ENCODE measurements at regions not wholly inside any gene's neighbourhood (a gene's known extent, or its start where the extent isn't known, plus 50 kb on each side); places are given as distances from the start of the nearest gene placed in this dataset.
"Not testable (repeated sequence)": the region's sequence is repeated elsewhere in the genome, so short reads cannot be mapped to it uniquely, and the experiment has no call there.

DNA sequence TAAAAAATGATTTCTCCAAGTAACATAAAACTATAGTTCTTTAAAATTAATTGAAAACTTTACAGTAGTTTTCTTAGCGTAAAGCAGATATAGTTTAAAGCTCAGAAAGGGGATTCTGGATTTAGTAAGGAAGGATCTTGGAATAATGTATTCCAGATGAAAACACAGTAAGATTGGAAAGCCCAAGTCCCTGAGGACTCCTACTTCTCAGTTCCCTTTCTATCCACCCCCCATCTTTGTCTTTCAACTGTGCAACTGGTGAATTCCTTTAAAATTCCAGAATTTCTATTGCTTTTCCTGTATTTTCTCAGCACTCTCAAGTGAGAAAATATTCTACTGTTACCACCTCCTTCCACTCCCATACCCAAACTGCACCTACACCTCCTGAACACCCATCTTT is 184.5 kb upstream of the FBN2 start:
- DNase-seq (ENCODE audit: low spot score) (no peak), ATAC-seq (no peak)

- DNase-seq (ENCODE audit: low spot score); ATAC-seq: not testable (repeated sequence)
These were observed 192.0 kb upstream of the FBN2 start for GRCh38 chr5:128730021-128730420.

- DNase-seq (ENCODE audit: low spot score); ATAC-seq: not testable (repeated sequence)
These were observed 197.6 kb upstream of the FBN2 start for GRCh38 chr5:128735656-128736055.

GRCh38 chr5:128736553-128736952 is 198.5 kb upstream of the FBN2 start:
- ATAC-seq, result no peak
- no peak for DNase-seq (ENCODE audit: low spot score)

DNA sequence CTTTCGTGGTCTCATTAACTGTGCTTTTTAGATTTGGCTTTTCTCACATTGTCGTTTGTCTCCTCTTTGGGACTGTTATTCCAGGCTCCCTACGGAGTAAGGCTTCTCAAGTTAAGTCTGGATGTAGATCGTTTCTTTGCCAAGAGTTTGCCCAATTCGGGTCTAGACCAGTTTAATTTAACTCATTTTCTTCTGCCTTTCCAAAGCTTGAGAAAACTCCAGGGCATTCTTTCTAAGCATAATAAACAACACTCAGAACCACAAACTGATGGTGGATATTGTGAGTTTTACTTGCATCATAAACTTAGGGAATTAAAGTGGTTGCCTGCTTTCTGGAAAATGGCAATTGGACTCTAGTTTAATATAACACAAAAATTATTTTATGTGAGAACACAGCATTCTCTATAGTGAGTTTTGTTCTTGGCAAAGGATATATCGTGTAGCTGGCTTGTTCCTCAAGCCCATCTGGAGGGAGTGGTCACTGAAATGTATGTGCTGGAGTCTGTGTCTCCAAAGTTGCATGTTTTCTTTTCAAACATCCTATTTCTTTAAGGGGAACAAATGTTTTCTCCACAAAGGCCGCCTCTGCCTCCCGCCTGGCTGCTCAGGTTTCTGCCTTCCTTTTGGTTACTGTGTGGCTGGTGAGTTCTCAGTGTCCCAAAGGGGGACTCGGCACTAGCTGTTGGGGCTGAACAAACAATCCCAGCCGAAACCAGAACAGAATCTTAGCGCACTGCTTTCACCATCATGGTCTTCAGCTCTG is 211.3 kb upstream of the FBN2 start:
- DNase-seq (ENCODE audit: low spot score), result no peak
- ATAC-seq, result no peak

DNA sequence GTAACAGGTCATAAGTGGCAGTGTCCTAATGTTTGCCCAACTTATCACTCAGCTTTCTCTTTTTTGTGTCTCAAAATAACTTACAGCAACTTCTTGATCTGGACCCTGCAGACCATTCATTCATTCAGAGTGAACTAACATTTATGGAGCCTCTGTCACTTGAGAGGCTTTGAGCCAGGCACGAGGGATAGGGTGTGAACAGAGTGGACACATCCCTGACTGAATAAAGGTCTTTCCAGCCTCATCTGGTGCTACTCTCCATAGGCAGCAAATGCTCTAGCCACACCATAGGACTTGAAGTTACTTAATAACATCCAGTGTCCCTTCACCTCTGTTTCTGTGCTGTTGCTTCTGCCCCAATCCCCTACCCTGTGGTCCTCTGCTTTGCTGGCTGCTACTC is 212.1 kb upstream of the FBN2 start:
- DNase-seq (ENCODE audit: low spot score) (no peak), ATAC-seq (no peak)

- no peak for ATAC-seq
These were observed 207.9 kb upstream of the SLC27A6 start for GRCh38 chr5:128757196-128757959.

GRCh38 chr5:128762661-128763306 is 202.5 kb upstream of the SLC27A6 start:
- DNase-seq (ENCODE audit: low spot score) (no peak), ATAC-seq (no peak)

More at GRCh38 chr5:128757196-128757959, 207.9 kb upstream of the SLC27A6 start:
- DNase-seq (ENCODE audit: low spot score), result no peak

GRCh38 chr5:128763321-128763720 is 202.0 kb upstream of the SLC27A6 start:
- DNase-seq (ENCODE audit: low spot score), result no peak
- no peak for ATAC-seq

DNA sequence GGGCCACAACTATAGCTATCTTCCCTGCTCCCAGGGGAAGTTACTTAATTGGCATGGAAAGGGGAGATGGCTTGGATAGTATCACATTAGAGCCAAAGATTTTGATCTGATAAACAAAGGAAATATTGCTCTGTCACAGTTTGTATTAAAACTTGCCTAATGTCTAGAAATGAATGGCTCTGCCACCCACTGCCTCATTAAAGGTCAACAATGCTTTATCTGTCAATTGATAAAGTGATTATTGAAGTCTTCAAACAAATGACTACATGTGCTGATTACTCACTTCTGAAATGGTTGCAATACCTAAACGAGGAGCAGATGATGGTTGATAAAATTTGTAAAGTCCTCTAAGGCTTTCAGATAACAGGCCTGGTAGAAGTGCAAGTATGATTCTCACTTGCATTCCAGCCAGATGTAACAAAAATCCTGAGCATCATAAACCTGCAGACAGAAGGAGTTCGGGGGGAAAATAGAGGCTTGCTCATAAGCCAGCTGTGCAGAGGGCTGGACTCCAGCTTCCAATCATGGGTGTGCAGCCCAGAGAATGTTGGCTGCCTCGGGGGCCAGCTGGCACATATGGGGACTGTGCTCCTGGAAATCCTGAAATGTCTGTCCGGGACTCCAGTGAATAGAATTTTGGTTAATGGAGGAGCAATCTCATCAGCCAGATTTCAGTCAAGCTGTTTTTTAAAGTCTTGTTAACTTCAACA is 200.5 kb upstream of the SLC27A6 start:
- ATAC-seq, result no peak
- DNase-seq (ENCODE audit: low spot score), result no peak

DNA sequence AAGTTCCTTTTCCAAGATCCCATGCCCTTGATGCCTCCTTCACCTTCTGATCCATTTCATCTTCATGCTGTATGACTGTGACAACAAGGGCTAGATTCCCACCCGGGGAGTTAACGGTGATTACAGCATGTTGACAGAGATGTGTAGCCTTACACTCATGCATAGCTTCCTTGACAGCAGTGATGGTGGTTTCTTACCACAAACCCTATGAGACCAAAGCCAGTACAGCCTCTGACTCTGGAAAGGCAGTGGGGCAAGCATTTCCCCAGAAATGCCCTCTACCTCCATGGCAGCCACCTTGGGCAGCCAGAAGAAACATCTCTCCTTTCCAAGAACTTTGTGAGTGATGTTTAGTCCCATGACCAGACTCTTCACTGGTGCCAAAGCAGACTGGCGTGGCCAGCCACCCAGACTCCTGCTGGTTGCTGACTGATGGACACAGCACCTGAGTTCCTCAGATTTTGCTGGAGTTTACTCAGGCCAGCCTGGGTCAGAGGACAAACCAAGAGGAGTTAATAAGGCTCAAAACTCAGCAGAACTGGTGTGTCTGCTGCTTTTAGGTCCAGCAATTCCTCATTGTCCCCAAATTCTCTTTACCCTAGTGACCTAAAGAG is 199.7 kb upstream of the SLC27A6 start:
- ATAC-seq, result no peak
- no peak for DNase-seq (ENCODE audit: low spot score)

DNA sequence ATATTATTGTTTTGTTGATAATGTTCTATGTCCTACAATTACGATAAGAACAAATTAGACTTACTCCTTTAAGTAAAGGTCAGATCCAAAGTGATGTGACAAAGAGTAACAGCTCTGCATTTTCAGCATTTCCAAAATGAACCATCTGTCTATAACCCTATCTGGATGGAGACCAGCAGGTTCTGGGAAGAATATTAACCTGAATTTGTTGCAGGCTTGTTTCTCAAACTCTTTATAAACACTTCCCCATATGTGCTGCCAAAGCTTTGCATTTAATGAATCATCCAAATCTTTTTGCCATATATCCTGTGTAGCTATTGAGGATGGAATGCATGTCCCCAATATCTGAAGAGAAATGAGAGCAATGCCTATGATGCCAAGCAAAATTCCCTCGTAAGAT is 198.9 kb upstream of the SLC27A6 start:
- ATAC-seq, result no peak
- no peak for DNase-seq (ENCODE audit: low spot score)

GRCh38 chr5:128770907-128771306 is 194.4 kb upstream of the SLC27A6 start:
- no peak for DNase-seq (ENCODE audit: low spot score)
- no peak for ATAC-seq

DNA sequence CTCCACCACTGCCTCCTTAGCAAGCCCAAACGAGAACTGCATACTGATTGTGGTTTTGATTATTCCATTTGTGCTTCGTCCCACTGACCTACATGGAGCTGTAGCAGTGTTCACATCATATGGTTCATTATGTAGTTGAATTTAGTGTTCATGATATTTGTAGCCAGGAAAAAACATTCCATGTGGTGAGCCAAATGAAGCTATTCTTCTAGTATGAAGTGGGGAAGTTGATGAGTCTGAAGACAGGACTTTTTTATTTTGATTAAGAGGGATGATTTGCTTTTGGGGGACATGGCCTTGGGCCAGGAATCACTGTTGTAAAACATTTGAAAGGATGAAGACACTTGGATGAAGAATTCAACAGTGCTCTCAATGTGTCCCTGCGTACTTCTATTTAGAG is 192.9 kb upstream of the SLC27A6 start:
- no peak for ATAC-seq
- DNase-seq (ENCODE audit: low spot score), result no peak

DNA sequence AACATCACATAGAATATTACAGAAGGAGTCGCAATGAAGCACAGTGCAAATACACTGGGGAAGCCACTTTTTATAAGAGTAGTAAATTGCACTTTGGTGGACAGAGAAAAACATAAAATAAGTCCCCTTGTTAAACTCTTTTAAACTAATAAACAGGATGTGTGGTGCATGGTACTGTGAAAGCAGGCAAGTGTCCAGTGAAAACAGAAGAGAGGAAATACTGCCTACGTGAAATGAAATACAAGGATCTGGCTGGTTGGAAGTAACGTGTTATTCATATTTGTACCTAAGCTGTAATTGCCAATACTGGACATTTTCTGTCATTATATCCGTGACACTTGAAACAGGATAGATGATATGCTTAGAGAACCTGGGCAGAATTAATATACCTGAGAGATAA is 191.9 kb upstream of the SLC27A6 start:
- DNase-seq (ENCODE audit: low spot score) (no peak), ATAC-seq (no peak)

- ATAC-seq (no peak), DNase-seq (ENCODE audit: low spot score) (no peak)
These were observed 190.7 kb upstream of the SLC27A6 start for GRCh38 chr5:128774605-128775004.

GRCh38 chr5:128775558-128775957 is 189.7 kb upstream of the SLC27A6 start:
- ATAC-seq, result no peak
- no peak for DNase-seq (ENCODE audit: low spot score)

GRCh38 chr5:128777052-128777451 is 188.2 kb upstream of the SLC27A6 start:
- DNase-seq (ENCODE audit: low spot score) (no peak), ATAC-seq (no peak)

DNA sequence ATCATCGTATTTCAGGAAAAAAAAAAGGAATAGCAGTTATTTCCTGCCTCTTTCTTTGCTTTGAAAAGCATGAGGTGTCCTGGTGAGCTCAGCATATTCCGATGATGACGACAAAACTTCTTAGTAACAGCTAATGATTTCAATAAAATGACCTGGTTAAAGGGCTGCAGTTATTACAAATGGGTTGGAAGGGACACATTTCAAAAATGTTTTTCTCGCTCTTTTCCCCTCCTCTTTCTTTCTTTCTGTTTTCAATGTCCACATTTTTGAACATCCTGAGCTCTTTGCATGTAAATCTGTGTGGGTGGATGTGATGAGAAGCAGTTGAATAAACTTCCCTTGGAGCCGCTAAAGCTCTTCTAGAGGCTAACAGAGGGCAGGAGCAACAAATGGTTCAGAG is 186.8 kb upstream of the SLC27A6 start:
- ATAC-seq, result no peak
- no peak for DNase-seq (ENCODE audit: low spot score)

GRCh38 chr5:128782446-128782845 is 182.8 kb upstream of the SLC27A6 start:
- ATAC-seq (no peak), DNase-seq (ENCODE audit: low spot score) (no peak)

- no peak for DNase-seq (ENCODE audit: low spot score)
- ATAC-seq, result no peak
These were observed 180.6 kb upstream of the SLC27A6 start for GRCh38 chr5:128784726-128785125.

All from left lobe of liver (tissue), 2 donors.